Epithelial cell of prostate (primary cell): ENCODE measurements at regions not wholly inside any gene's neighbourhood (a gene's known extent, or its start where the extent isn't known, plus 50 kb on each side); places are given as distances from the start of the nearest gene placed in this dataset.

Source experiments
- DNase-seq: peaks from one replicate; pipeline ENCODE4 v3.0.0-alpha.2; 2011; ENCODE audit warnings: low read depth, low spot score
- H3K27ac ChIP-seq: fragments of 450-650 bp; 2 replicates; pipeline ENCODE4 v1.5.1; 2017; ENCODE audit warnings: mild to moderate bottlenecking

GRCh38 chr15:67010898-67011616 is 54.3 kb upstream of the SMAD3 start:
- no peak for DNase-seq
- H3K27ac ChIP-seq, result no peak overlapping the region

GRCh38 chr15:67011617-67012005 is 53.8 kb upstream of the SMAD3 start:
- H3K27ac ChIP-seq, result no peak overlapping the region

GRCh38 chr15:67013696-67014095 is 51.7 kb upstream of the SMAD3 start:
- peak; percentile 85 for DNase-seq
- no peak overlapping the region for H3K27ac ChIP-seq

More at GRCh38 chr15:67011617-67012005, 53.8 kb upstream of the SMAD3 start:
- no peak for DNase-seq
